H1 (cell line): ENCODE measurements at regions not wholly inside any gene's neighbourhood (a gene's known extent, or its start where the extent isn't known, plus 50 kb on each side); places are given as distances from the start of the nearest gene placed in this dataset.

ENCODE experiments used
- BCL11A ChIP-seq, 2 experiments: IDR thresholded peaks; one replicate each; pipeline ENCODE4 v1.6.1; 2011; ENCODE audit warnings: low read depth in 2 of 2, low read length in 2 of 2, mild to moderate bottlenecking in 2 of 2
- EP300 ChIP-seq, 2 experiments: IDR thresholded peaks; 1 replicate in 1 of 2; 2 replicates in 1 of 2; pipeline ENCODE4 v1.6.1; 2011 to 2012; ENCODE audit warnings: low read depth in 2 of 2, low read length in 2 of 2, mild to moderate bottlenecking in 2 of 2, borderline replicate concordance in 1 of 2, inconsistent platforms in 1 of 2, moderate library complexity in 1 of 2
- EZH2 ChIP-seq: fragments of 200-600 bp; sonication (generic); IDR thresholded peaks from 2 replicates; pipeline ENCODE4 v1.7.1; 2012; ENCODE audit warnings: low read depth, mild to moderate bottlenecking, moderate library complexity, low read length, inconsistent platforms; ENCODE audit not compliant: severe bottlenecking
- JUND ChIP-seq: IDR thresholded peaks from 2 replicates; pipeline ENCODE4 v1.6.1; 2011; ENCODE audit warnings: mild to moderate bottlenecking, improper control_type of control experiment, low read length
- POLR2A ChIP-seq, 2 experiments: IDR thresholded peaks; 1 replicate in 1 of 2; 2 replicates in 1 of 2; pipeline ENCODE4 v1.6.1; 2011; ENCODE audit warnings: low read depth in 2 of 2, low read length in 2 of 2, mild to moderate bottlenecking in 2 of 2; ENCODE audit errors: control extremely low read depth in 1 of 2
- RBBP5 ChIP-seq: IDR thresholded peaks from 2 replicates; pipeline ENCODE4 v1.7.1; 2012; ENCODE audit warnings: low read depth, mild to moderate bottlenecking, inconsistent platforms, low read length, moderate library complexity, borderline replicate concordance
- TAF1 ChIP-seq: IDR thresholded peaks from 2 replicates; pipeline ENCODE4 v1.6.1; 2011; ENCODE audit warnings: mild to moderate bottlenecking, low read depth, low read length
- TBP ChIP-seq: IDR thresholded peaks from 2 replicates; pipeline ENCODE4 v1.6.1; 2011; ENCODE audit warnings: low read depth, low read length, improper control_type of control experiment
- TF ChIP-seq, protein P1 (sequence below), 3 experiments: IDR thresholded peaks; 1 replicate in 2 of 3; 2 replicates in 1 of 3; pipeline versions ENCODE4 v1.5.1 to v1.6.1; 2011; ENCODE audit warnings: low read length in 3 of 3, mild to moderate bottlenecking in 3 of 3, inconsistent platforms in 2 of 3, low read depth in 1 of 3, moderate library complexity in 1 of 3; ENCODE audit not compliant: insufficient read depth in 1 of 3; ENCODE audit errors: control extremely low read depth in 1 of 3
- TF ChIP-seq, protein P2 (sequence below): IDR thresholded peaks from 2 replicates; pipeline ENCODE4 v1.6.1; 2012; ENCODE audit warnings: low read length, inconsistent platforms

DNA sequence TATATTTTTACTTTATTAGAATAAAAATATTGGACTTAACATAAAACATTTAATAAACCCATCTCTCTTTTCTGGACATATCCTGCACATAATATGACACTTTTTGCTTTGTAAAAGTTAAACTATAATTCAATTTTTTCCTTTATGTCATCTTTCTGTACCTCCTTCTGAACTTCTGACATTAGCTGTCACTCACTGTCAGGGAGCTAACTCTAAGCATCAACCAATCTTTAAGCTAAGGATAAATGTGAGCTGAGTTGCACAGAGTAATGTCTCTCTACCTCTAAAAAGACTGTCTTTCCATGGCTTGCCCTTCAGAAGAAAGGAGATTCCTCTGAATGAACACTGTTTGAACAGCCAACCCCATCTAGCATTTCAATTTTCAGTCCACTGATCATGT is 948.6 kb upstream of the CHAC2 start:
- TF ChIP-seq, protein P1, sequence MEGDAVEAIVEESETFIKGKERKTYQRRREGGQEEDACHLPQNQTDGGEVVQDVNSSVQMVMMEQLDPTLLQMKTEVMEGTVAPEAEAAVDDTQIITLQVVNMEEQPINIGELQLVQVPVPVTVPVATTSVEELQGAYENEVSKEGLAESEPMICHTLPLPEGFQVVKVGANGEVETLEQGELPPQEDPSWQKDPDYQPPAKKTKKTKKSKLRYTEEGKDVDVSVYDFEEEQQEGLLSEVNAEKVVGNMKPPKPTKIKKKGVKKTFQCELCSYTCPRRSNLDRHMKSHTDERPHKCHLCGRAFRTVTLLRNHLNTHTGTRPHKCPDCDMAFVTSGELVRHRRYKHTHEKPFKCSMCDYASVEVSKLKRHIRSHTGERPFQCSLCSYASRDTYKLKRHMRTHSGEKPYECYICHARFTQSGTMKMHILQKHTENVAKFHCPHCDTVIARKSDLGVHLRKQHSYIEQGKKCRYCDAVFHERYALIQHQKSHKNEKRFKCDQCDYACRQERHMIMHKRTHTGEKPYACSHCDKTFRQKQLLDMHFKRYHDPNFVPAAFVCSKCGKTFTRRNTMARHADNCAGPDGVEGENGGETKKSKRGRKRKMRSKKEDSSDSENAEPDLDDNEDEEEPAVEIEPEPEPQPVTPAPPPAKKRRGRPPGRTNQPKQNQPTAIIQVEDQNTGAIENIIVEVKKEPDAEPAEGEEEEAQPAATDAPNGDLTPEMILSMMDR (IDR thresholded peaks at IDR 0.05; ENCODE audit: control extremely low read depth in 1 of 3, insufficient read depth in 1 of 3, low read depth in 1 of 3, low read length in 3 of 3): no peak
- TF ChIP-seq EP300 (IDR thresholded peaks at IDR 0.05; ENCODE audit: borderline replicate concordance in 1 of 2, low read depth in 2 of 2, low read length in 2 of 2) (no peak), BCL11A (IDR thresholded peaks at IDR 0.05; ENCODE audit: low read depth in 2 of 2, low read length in 2 of 2) (no peak), POLR2A (IDR thresholded peaks at IDR 0.05; ENCODE audit: control extremely low read depth in 1 of 2, low read depth in 2 of 2, low read length in 2 of 2) (no peak), JUND (no peak), TAF1 (no peak), RBBP5 (no peak), TBP (no peak), EZH2 (no peak)
- TF ChIP-seq, protein P2, sequence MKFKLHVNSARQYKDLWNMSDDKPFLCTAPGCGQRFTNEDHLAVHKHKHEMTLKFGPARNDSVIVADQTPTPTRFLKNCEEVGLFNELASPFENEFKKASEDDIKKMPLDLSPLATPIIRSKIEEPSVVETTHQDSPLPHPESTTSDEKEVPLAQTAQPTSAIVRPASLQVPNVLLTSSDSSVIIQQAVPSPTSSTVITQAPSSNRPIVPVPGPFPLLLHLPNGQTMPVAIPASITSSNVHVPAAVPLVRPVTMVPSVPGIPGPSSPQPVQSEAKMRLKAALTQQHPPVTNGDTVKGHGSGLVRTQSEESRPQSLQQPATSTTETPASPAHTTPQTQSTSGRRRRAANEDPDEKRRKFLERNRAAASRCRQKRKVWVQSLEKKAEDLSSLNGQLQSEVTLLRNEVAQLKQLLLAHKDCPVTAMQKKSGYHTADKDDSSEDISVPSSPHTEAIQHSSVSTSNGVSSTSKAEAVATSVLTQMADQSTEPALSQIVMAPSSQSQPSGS: no peak
